ENCODE measurements at regions not wholly inside any gene's neighbourhood (a gene's known extent, or its start where the extent isn't known, plus 50 kb on each side); places are given as distances from the start of the nearest gene placed in this dataset.

GRCh38 chr21:32834211-32834915, 62.8 kb upstream of the PAXBP1 start:
- intact Hi-C loops (cut with DNase I) = no loop called here

GRCh38 chr21:32834916-32835235, 63.3 kb upstream of the PAXBP1 start:
- H3K4me1 ChIP-seq = no peaks in the 10 kb centered on the region
- intact Hi-C loops (cut with DNase I) = no loop called here
- TF ChIP-seq POLR2A (IDR thresholded peaks at IDR 0.05) (no peak), CTCF (IDR thresholded peaks at IDR 0.05) (no peak)
- WGBS (ENCODE audit: insufficient coverage, low coverage, low lambda C conversion rate, missing lambda C conversion rate) = 76% methylated on average over 2 of the region's 5 CpGs
- H3K9me3 ChIP-seq = no peaks in the 10 kb centered on the region
- H3K4me3 ChIP-seq = no peak overlapping the region
- no peaks in the 10 kb centered on the region for H3K36me3 ChIP-seq
- ATAC-seq (no peak), DNase-seq (no peak)
- no peak overlapping the region for H3K27ac ChIP-seq
- no peaks in the 10 kb centered on the region for H3K27me3 ChIP-seq

More at GRCh38 chr21:32834211-32834915, 62.8 kb upstream of the PAXBP1 start:
- DNase-seq = no peak
- no peak overlapping the region for H3K4me3 ChIP-seq
- H3K4me1 ChIP-seq = no peaks in the 10 kb centered on the region
- WGBS (ENCODE audit: insufficient coverage, low coverage, low lambda C conversion rate, missing lambda C conversion rate) = 67% methylated on average over 7 of the region's 7 CpGs
- H3K27ac ChIP-seq = no peak overlapping the region
- H3K27me3 ChIP-seq = no peaks in the 10 kb centered on the region
- H3K9me3 ChIP-seq = no peaks in the 10 kb centered on the region
- no peak for ATAC-seq
- no peaks in the 10 kb centered on the region for H3K36me3 ChIP-seq
- TF ChIP-seq CTCF (IDR thresholded peaks at IDR 0.05) = no peak
- TF ChIP-seq POLR2A (IDR thresholded peaks at IDR 0.05) = no peak

GRCh38 chr21:32842146-32842545, 70.6 kb upstream of the PAXBP1 start:
- Histone ChIP-seq H3K36me3 (no peaks in the 10 kb centered on the region), H3K27me3 (no peaks in the 10 kb centered on the region), H3K9me3 (no peaks in the 10 kb centered on the region), H3K4me1 (no peaks in the 10 kb centered on the region), H3K4me3 (no peak overlapping the region), H3K27ac (no peak overlapping the region)
- DNase-seq = no peak
- no peak for ATAC-seq
- intact Hi-C loops (cut with DNase I) = no loop called here
- 100% methylated on average over 1 of the region's 1 CpG for WGBS (ENCODE audit: insufficient coverage, low coverage, low lambda C conversion rate, missing lambda C conversion rate)
- TF ChIP-seq POLR2A (IDR thresholded peaks at IDR 0.05) (no peak), CTCF (IDR thresholded peaks at IDR 0.05) (no peak)

DNA sequence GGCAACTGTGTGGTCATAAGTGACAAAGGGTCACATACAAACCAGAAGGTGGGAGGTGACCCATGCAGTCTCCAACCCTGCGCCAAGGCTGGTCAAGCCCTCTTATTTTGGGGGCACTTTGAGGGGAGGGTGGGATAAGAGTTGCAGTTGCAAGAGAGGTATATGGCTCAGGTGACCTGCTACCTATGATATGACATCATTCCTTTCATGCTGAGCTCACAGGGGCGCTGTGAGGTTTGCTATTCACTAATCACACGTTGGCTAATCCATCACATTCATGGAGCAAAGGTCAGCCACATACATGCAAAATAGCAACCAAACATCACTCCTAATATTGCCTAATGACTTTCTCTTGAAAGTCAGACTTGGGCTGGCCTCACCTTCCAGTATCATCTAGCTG, 72.0 kb upstream of the PAXBP1 start:
- intact Hi-C loops (cut with DNase I) = no loop called here
- WGBS (ENCODE audit: insufficient coverage, low coverage, low lambda C conversion rate, missing lambda C conversion rate) = 57% methylated on average over 3 of the region's 3 CpGs
- H3K4me3 ChIP-seq = no peak overlapping the region
- DNase-seq (no peak), ATAC-seq (no peak)
- no peaks in the 10 kb centered on the region for H3K9me3 ChIP-seq
- H3K4me1 ChIP-seq = no peaks in the 10 kb centered on the region
- TF ChIP-seq POLR2A (IDR thresholded peaks at IDR 0.05) (no peak), CTCF (IDR thresholded peaks at IDR 0.05) (no peak)
- no peaks in the 10 kb centered on the region for H3K27me3 ChIP-seq
- H3K27ac ChIP-seq = no peak overlapping the region
- H3K36me3 ChIP-seq = no peaks in the 10 kb centered on the region

DNA sequence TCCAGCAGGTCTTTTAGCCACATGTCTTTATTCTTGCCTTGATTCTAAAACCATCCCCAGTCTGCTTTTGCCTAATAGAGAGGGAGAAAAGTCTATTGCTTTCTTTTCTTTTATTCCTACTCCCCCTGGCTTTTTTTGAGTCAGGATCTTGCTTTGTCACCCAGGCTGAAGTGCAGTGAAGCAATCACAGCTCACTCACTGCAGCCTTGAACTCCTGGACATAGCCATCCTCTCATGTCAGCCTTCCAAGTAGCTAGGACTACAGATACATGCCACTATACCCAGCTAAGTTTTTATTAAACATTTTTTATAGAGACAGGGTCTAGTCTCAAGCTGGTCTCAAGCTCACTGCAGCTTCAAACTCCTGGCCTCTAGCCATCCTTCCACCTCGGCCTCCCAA, 72.5 kb upstream of the PAXBP1 start:
- H3K9me3 ChIP-seq = no peaks in the 10 kb centered on the region
- H3K4me3 ChIP-seq = no peak overlapping the region
- WGBS (ENCODE audit: insufficient coverage, low coverage, low lambda C conversion rate, missing lambda C conversion rate) = 57% methylated on average over 1 of the region's 1 CpG
- TF ChIP-seq POLR2A (IDR thresholded peaks at IDR 0.05) = no peak
- TF ChIP-seq CTCF (IDR thresholded peaks at IDR 0.05) = no peak
- no peaks in the 10 kb centered on the region for H3K4me1 ChIP-seq
- no peaks in the 10 kb centered on the region for H3K36me3 ChIP-seq
- no peak overlapping the region for H3K27ac ChIP-seq
- intact Hi-C loops (cut with DNase I) = no loop called here
- DNase-seq (no peak), ATAC-seq (no peak)
- H3K27me3 ChIP-seq = no peaks in the 10 kb centered on the region

All from right lobe of liver (tissue), 6 donors.